ENCODE measurements at regions not wholly inside any gene's neighbourhood (a gene's known extent, or its start where the extent isn't known, plus 50 kb on each side); places are given as distances from the start of the nearest gene placed in this dataset.

- Histone ChIP-seq H3K9me3 (ENCODE audit: control insufficient read depth, insufficient read depth, low read length) (no peaks in the 10 kb centered on the region), H3K36me3 (ENCODE audit: insufficient read depth, low read length) (no peaks in the 10 kb centered on the region), H3K4me1 (ENCODE audit: insufficient read depth, low read length) (no peaks in the 10 kb centered on the region), H3K9ac (ENCODE audit: low read depth, low read length) (no peak overlapping the region)
These were observed 107.8 kb upstream of the NAMPT start for GRCh38 chr7:106392590-106392989.

GRCh38 chr7:106392144-106392543 lies 107.4 kb upstream of the NAMPT start:
- Histone ChIP-seq H3K4me1 (ENCODE audit: insufficient read depth, low read length) (no peaks in the 10 kb centered on the region), H3K9me3 (ENCODE audit: control insufficient read depth, insufficient read depth, low read length) (no peaks in the 10 kb centered on the region), H3K36me3 (ENCODE audit: insufficient read depth, low read length) (no peaks in the 10 kb centered on the region), H3K9ac (ENCODE audit: low read depth, low read length) (no peak overlapping the region)

- no peaks in the 10 kb centered on the region for H3K9me3 ChIP-seq (ENCODE audit: control insufficient read depth, insufficient read depth, low read length)
- H3K4me1 ChIP-seq (ENCODE audit: insufficient read depth, low read length), result no peaks in the 10 kb centered on the region
- H3K9ac ChIP-seq (ENCODE audit: low read depth, low read length), result no peak overlapping the region
- H3K36me3 ChIP-seq (ENCODE audit: insufficient read depth, low read length), result no peaks in the 10 kb centered on the region
These were observed 102.2 kb upstream of the NAMPT start for GRCh38 chr7:106386958-106387357.

GRCh38 chr7:106384373-106384772 lies 99.6 kb upstream of the NAMPT start:
- no peaks in the 10 kb centered on the region for H3K4me1 ChIP-seq (ENCODE audit: insufficient read depth, low read length)

GRCh38 chr7:106382929-106383328 lies 98.1 kb upstream of the NAMPT start:
- Histone ChIP-seq H3K36me3 (ENCODE audit: insufficient read depth, low read length) (no peaks in the 10 kb centered on the region), H3K9me3 (ENCODE audit: control insufficient read depth, insufficient read depth, low read length) (no peaks in the 10 kb centered on the region), H3K4me1 (ENCODE audit: insufficient read depth, low read length) (no peaks in the 10 kb centered on the region), H3K9ac (ENCODE audit: low read depth, low read length) (no peak overlapping the region)

More at GRCh38 chr7:106384373-106384772, 99.6 kb upstream of the NAMPT start:
- Histone ChIP-seq H3K9ac (ENCODE audit: low read depth, low read length) (no peak overlapping the region), H3K36me3 (ENCODE audit: insufficient read depth, low read length) (no peaks in the 10 kb centered on the region), H3K9me3 (ENCODE audit: control insufficient read depth, insufficient read depth, low read length) (no peaks in the 10 kb centered on the region)

GRCh38 chr7:106382129-106382528 lies 97.3 kb upstream of the NAMPT start:
- Histone ChIP-seq H3K4me1 (ENCODE audit: insufficient read depth, low read length) (no peaks in the 10 kb centered on the region), H3K9me3 (ENCODE audit: control insufficient read depth, insufficient read depth, low read length) (no peaks in the 10 kb centered on the region), H3K9ac (ENCODE audit: low read depth, low read length) (no peak overlapping the region), H3K36me3 (ENCODE audit: insufficient read depth, low read length) (no peaks in the 10 kb centered on the region)

GRCh38 chr7:106381252-106381651 lies 96.5 kb upstream of the NAMPT start:
- Histone ChIP-seq H3K4me1 (ENCODE audit: insufficient read depth, low read length) (no peaks in the 10 kb centered on the region), H3K9me3 (ENCODE audit: control insufficient read depth, insufficient read depth, low read length) (no peaks in the 10 kb centered on the region), H3K9ac (ENCODE audit: low read depth, low read length) (no peak overlapping the region), H3K36me3 (ENCODE audit: insufficient read depth, low read length) (no peaks in the 10 kb centered on the region)

GRCh38 chr7:106377847-106378361 lies 93.1 kb upstream of the NAMPT start:
- Histone ChIP-seq H3K4me1 (ENCODE audit: insufficient read depth, low read length) (no peaks in the 10 kb centered on the region), H3K9ac (ENCODE audit: low read depth, low read length) (no peak overlapping the region), H3K36me3 (ENCODE audit: insufficient read depth, low read length) (no peaks in the 10 kb centered on the region), H3K9me3 (ENCODE audit: control insufficient read depth, insufficient read depth, low read length) (no peaks in the 10 kb centered on the region)

- Histone ChIP-seq H3K9ac (ENCODE audit: low read depth, low read length) (no peak overlapping the region), H3K36me3 (ENCODE audit: insufficient read depth, low read length) (no peaks in the 10 kb centered on the region), H3K4me1 (ENCODE audit: insufficient read depth, low read length) (no peaks in the 10 kb centered on the region), H3K9me3 (ENCODE audit: control insufficient read depth, insufficient read depth, low read length) (no peaks in the 10 kb centered on the region)
These were observed 91.4 kb upstream of the NAMPT start for GRCh38 chr7:106376026-106376799.

GRCh38 chr7:106375499-106375898 lies 90.7 kb upstream of the NAMPT start:
- no peaks in the 10 kb centered on the region for H3K36me3 ChIP-seq (ENCODE audit: insufficient read depth, low read length)
- no peaks in the 10 kb centered on the region for H3K9me3 ChIP-seq (ENCODE audit: control insufficient read depth, insufficient read depth, low read length)
- H3K4me1 ChIP-seq (ENCODE audit: insufficient read depth, low read length), result no peaks in the 10 kb centered on the region
- H3K9ac ChIP-seq (ENCODE audit: low read depth, low read length), result no peak overlapping the region

- no peak overlapping the region for H3K9ac ChIP-seq (ENCODE audit: low read depth, low read length)
- no peaks in the 10 kb centered on the region for H3K9me3 ChIP-seq (ENCODE audit: control insufficient read depth, insufficient read depth, low read length)
- no peaks in the 10 kb centered on the region for H3K36me3 ChIP-seq (ENCODE audit: insufficient read depth, low read length)
- H3K4me1 ChIP-seq (ENCODE audit: insufficient read depth, low read length), result no peaks in the 10 kb centered on the region
These were observed 89.7 kb upstream of the NAMPT start for GRCh38 chr7:106374437-106374836.

GRCh38 chr7:106372595-106373318 lies 88.0 kb upstream of the NAMPT start:
- H3K36me3 ChIP-seq (ENCODE audit: insufficient read depth, low read length), result no peaks in the 10 kb centered on the region
- H3K4me1 ChIP-seq (ENCODE audit: insufficient read depth, low read length), result no peaks in the 10 kb centered on the region
- no peak overlapping the region for H3K9ac ChIP-seq (ENCODE audit: low read depth, low read length)
- no peaks in the 10 kb centered on the region for H3K9me3 ChIP-seq (ENCODE audit: control insufficient read depth, insufficient read depth, low read length)

GRCh38 chr7:106372126-106372525 lies 87.3 kb upstream of the NAMPT start:
- Histone ChIP-seq H3K4me1 (ENCODE audit: insufficient read depth, low read length) (no peaks in the 10 kb centered on the region), H3K9ac (ENCODE audit: low read depth, low read length) (no peak overlapping the region)

GRCh38 chr7:106371629-106372028 lies 86.8 kb upstream of the NAMPT start:
- no peaks in the 10 kb centered on the region for H3K4me1 ChIP-seq (ENCODE audit: insufficient read depth, low read length)
- H3K9ac ChIP-seq (ENCODE audit: low read depth, low read length), result no peak overlapping the region
- H3K36me3 ChIP-seq (ENCODE audit: insufficient read depth, low read length), result no peaks in the 10 kb centered on the region
- H3K9me3 ChIP-seq (ENCODE audit: control insufficient read depth, insufficient read depth, low read length), result no peaks in the 10 kb centered on the region

More at GRCh38 chr7:106372126-106372525, 87.3 kb upstream of the NAMPT start:
- Histone ChIP-seq H3K9me3 (ENCODE audit: control insufficient read depth, insufficient read depth, low read length) (no peaks in the 10 kb centered on the region), H3K36me3 (ENCODE audit: insufficient read depth, low read length) (no peaks in the 10 kb centered on the region)

- no peak overlapping the region for H3K9ac ChIP-seq (ENCODE audit: low read depth, low read length)
- no peaks in the 10 kb centered on the region for H3K9me3 ChIP-seq (ENCODE audit: control insufficient read depth, insufficient read depth, low read length)
- no peaks in the 10 kb centered on the region for H3K36me3 ChIP-seq (ENCODE audit: insufficient read depth, low read length)
- no peaks in the 10 kb centered on the region for H3K4me1 ChIP-seq (ENCODE audit: insufficient read depth, low read length)
These were observed 85.8 kb upstream of the NAMPT start for GRCh38 chr7:106370542-106370941.

All from ES-I3 (cell line).